ENCODE measurements at regions not wholly inside any gene's neighbourhood (a gene's known extent, or its start where the extent isn't known, plus 50 kb on each side); places are given as distances from the start of the nearest gene placed in this dataset.

GRCh38 chr1:212225416-212225815 lies 59.8 kb upstream of the PPP2R5A start:
- no peak overlapping the region for H3K27ac ChIP-seq
- TF ChIP-seq, protein P1, sequence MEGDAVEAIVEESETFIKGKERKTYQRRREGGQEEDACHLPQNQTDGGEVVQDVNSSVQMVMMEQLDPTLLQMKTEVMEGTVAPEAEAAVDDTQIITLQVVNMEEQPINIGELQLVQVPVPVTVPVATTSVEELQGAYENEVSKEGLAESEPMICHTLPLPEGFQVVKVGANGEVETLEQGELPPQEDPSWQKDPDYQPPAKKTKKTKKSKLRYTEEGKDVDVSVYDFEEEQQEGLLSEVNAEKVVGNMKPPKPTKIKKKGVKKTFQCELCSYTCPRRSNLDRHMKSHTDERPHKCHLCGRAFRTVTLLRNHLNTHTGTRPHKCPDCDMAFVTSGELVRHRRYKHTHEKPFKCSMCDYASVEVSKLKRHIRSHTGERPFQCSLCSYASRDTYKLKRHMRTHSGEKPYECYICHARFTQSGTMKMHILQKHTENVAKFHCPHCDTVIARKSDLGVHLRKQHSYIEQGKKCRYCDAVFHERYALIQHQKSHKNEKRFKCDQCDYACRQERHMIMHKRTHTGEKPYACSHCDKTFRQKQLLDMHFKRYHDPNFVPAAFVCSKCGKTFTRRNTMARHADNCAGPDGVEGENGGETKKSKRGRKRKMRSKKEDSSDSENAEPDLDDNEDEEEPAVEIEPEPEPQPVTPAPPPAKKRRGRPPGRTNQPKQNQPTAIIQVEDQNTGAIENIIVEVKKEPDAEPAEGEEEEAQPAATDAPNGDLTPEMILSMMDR (conservative IDR thresholded peaks at IDR 0.05): no peak
- TF ChIP-seq ZFX (IDR thresholded peaks at IDR 0.05): no peak

DNA sequence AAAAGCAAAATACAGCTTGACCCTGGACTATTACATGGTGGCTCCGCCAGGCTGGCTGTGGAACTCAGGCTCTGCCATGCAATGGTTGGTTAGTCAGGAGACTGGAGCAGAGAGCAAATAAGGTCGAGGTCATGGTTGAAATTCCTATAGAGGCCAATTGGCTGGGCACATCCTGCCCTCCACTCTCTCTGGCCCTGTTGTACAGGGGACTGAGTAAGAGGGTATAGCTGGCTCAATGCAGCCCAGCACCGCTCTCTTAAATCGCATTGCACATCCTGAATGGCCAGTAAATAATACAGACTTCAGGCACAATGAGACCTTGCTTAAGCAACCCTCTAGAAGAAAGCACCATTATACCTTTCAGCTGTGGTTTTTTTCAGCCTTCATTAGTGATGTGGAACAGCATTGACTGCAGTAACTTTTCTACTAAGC lies 59.3 kb upstream of the PPP2R5A start:
- TF ChIP-seq, protein P1 (conservative IDR thresholded peaks at IDR 0.05): no peak
- TF ChIP-seq ZFX (IDR thresholded peaks at IDR 0.05): no peak

DNA sequence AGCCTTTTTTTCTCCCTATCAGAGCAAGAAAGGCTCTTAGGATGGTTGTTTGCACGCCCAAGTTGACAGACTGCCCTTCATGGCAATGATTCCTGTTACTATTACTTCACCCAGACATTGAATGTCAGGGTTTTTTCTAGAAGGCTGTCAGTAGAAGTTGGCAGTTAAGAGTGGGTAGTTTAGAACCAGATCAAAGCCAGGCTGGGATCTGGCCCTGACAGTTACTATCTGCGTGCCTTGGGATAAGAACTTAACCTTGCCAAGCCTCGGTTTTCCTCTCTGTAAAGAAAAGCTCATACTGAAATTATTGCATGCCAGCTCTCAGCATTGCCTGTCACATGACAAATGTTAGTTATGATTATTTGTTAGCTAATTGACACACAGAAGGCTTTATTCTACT lies 58.7 kb upstream of the PPP2R5A start:
- no peak for TF ChIP-seq ZFX (IDR thresholded peaks at IDR 0.05)
- TF ChIP-seq, protein P1 (conservative IDR thresholded peaks at IDR 0.05): no peak
- no peak overlapping the region for H3K27ac ChIP-seq

More for the DNA sequence above, 59.3 kb upstream of the PPP2R5A start:
- H3K27ac ChIP-seq: no peak overlapping the region

GRCh38 chr1:212228076-212228475 lies 57.1 kb upstream of the PPP2R5A start:
- TF ChIP-seq, protein P1 (conservative IDR thresholded peaks at IDR 0.05): no peak
- no peak for TF ChIP-seq ZFX (IDR thresholded peaks at IDR 0.05)
- no peak overlapping the region for H3K27ac ChIP-seq

- TF ChIP-seq ZFX (IDR thresholded peaks at IDR 0.05): no peak
- TF ChIP-seq, protein P1 (conservative IDR thresholded peaks at IDR 0.05): no peak
- no peak overlapping the region for H3K27ac ChIP-seq
These were observed 56.6 kb upstream of the PPP2R5A start for GRCh38 chr1:212228591-212229119.

DNA sequence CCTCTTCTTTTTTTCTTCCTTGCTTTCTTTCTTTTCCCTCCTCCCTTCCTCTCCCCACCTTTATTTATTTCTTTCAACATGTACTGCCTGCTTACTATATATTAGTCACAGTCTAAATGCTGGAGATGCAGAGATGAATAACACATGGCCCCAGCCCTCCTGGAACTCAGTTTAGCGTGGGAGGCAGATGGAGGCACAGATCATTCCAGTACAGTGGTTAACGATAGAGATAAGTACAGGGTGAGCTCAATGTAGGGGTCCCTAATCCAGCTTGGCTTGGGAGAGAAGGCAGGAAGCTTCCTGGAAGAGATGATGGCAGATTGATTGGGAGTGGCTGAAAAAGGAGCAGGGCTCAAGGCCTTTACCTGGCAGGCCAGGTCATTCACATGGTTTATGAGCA lies 55.6 kb upstream of the PPP2R5A start:
- peak overlapping the region; percentile 28; the same call in 1 of the 2 replicates for H3K27ac ChIP-seq
- TF ChIP-seq ZFX (IDR thresholded peaks at IDR 0.05): no peak
- TF ChIP-seq, protein P1 (conservative IDR thresholded peaks at IDR 0.05): no peak

DNA sequence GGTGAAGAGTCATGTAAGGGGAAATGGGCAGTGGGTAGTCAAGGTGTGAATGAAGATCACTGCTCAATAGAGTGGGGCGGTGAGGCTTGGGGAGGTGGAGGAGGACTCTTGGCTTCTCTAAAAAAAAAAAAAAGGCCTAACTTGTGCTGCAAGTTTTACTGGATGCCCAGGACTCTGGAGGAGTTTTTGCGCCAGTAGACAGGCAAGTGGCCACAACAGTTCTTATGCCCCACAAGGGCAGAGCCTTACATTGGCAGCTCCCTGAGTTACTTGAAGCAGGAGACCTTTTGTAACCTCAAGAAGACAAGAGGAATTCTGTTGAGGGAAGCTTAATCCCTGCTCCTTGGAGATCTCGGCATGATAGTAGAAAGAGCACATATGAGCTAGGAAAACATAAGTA lies 54.9 kb upstream of the PPP2R5A start:
- H3K27ac ChIP-seq: no peak overlapping the region
- TF ChIP-seq ZFX (IDR thresholded peaks at IDR 0.05): no peak
- TF ChIP-seq, protein P1 (conservative IDR thresholded peaks at IDR 0.05): no peak

All from C4-2B (cell line).